IMR-90 (cell line): ENCODE measurements at regions not wholly inside any gene's neighbourhood (a gene's known extent, or its start where the extent isn't known, plus 50 kb on each side); places are given as distances from the start of the nearest gene placed in this dataset.
A peak's percentile ranks its signal among the peaks of the same experiment; 100 is the strongest.

Experiments
- ATAC-seq: fragments of 200-7000 bp; cut with Tn5 transposase; 2 replicates; pipeline ENCODE4 v1.9.1; 2020; ENCODE audit warnings: low read depth, mild to moderate bottlenecking, moderate library complexity
- BruUV-seq: library from RNA; stranded (reverse); fragments of 400-500 nt; replicated peaks from 2 replicates; lab custom pipeline; 2021; lab: Mats Ljungman, UMichigan
- CTCF ChIA-PET: fragments of 300-600 bp; formaldehyde crosslinking; extraction: SDS; loops from one replicate; lab custom pipeline; 2021; ENCODE audit warnings: antibody characterized with exemption; lab: Yijun Ruan, JAX
- POLR2A ChIA-PET: fragments of 300-600 bp; sonication (Branson Sonifier 250); formaldehyde crosslinking; loops from one replicate; lab custom pipeline; 2022; ENCODE audit warnings: antibody characterized with exemption; ENCODE audit not compliant: unreplicated experiment; lab: Charles Lee
- DNase-seq: peaks from one replicate; pipeline ENCODE4 v3.0.0; 2013
- H2AFZ ChIP-seq: replicated peaks from 2 replicates; pipeline ENCODE3; 2013; ENCODE audit warnings: low read length, mild to moderate bottlenecking; ENCODE audit not compliant: poor library complexity
- H2AK5ac ChIP-seq: 2 replicates; pipeline ENCODE4 v1.6.1; 2013; ENCODE audit warnings: low read depth, low read length, inconsistent platforms
- H2AK9ac ChIP-seq: replicated peaks from 2 replicates; pipeline ENCODE3; 2013; ENCODE audit warnings: mild to moderate bottlenecking, low read depth, low read length, moderate library complexity; ENCODE audit not compliant: poor library complexity
- H2BK120ac ChIP-seq: 2 replicates; pipeline ENCODE4 v1.6.1; 2013; ENCODE audit warnings: low read depth, low read length, inconsistent platforms
- H2BK15ac ChIP-seq: 3 replicates; pipeline ENCODE4 v1.6.1; 2013; ENCODE audit warnings: low read depth, low read length, inconsistent platforms
- H2BK20ac ChIP-seq: 2 replicates; pipeline ENCODE4 v1.6.1; 2013; ENCODE audit warnings: low read depth, mild to moderate bottlenecking, inconsistent platforms, low read length, moderate library complexity
- H2BK5ac ChIP-seq: 2 replicates; pipeline ENCODE4 v1.6.1; 2013; ENCODE audit warnings: mild to moderate bottlenecking, low read depth, low read length, inconsistent platforms; ENCODE audit not compliant: poor library complexity, severe bottlenecking
- H3K14ac ChIP-seq: replicated peaks from 2 replicates; pipeline ENCODE4 v1.6.1; 2013; ENCODE audit warnings: low read depth, low read length, inconsistent platforms
- H3K18ac ChIP-seq: 2 replicates; pipeline ENCODE4 v1.6.1; 2013; ENCODE audit warnings: low read depth, low read length, control low read depth
- H3K23ac ChIP-seq: 2 replicates; pipeline ENCODE4 v1.6.1; 2013; ENCODE audit warnings: low read depth, low read length, inconsistent platforms
- H3K27ac ChIP-seq: 2 replicates; pipeline ENCODE4 v1.5.1; 2013; ENCODE audit warnings: mild to moderate bottlenecking, control low read depth, low read length; ENCODE audit not compliant: insufficient read depth
- H3K27me3 ChIP-seq: 2 replicates; pipeline ENCODE4 v1.6.1; 2013; ENCODE audit warnings: low read length; ENCODE audit not compliant: control insufficient read depth, insufficient read depth
- H3K36me3 ChIP-seq: 2 replicates; pipeline ENCODE4 v1.6.1; 2013; ENCODE audit warnings: low read length, mixed read lengths; ENCODE audit not compliant: control insufficient read depth, insufficient read depth
- H3K4ac ChIP-seq: 2 replicates; pipeline ENCODE4 v1.6.1; 2013; ENCODE audit warnings: low read depth, low read length, inconsistent platforms
- H3K4me1 ChIP-seq: 2 replicates; pipeline ENCODE4 v1.6.1; 2013; ENCODE audit warnings: low read length, mixed read lengths; ENCODE audit not compliant: control insufficient read depth, insufficient read depth
- H3K4me2 ChIP-seq: 2 replicates; pipeline ENCODE4 v1.6.1; 2013; ENCODE audit warnings: low read depth, mild to moderate bottlenecking, control low read depth, low read length, moderate library complexity
- H3K4me3 ChIP-seq: 2 replicates; pipeline ENCODE4 v1.5.1; 2013; ENCODE audit warnings: low read depth, mild to moderate bottlenecking, control low read depth, low read length, moderate library complexity; ENCODE audit not compliant: insufficient read depth
- H3K56ac ChIP-seq: 2 replicates; pipeline ENCODE4 v1.6.1; 2013; ENCODE audit warnings: low read length, inconsistent platforms; ENCODE audit not compliant: insufficient read depth; ENCODE audit errors: extremely low read depth
- H3K79me1 ChIP-seq, 2 experiments: 2 replicates each; pipeline ENCODE4 v1.6.1; 2013; ENCODE audit warnings: low read length in 2 of 2, inconsistent platforms in 1 of 2, low read depth in 1 of 2
- H3K9ac ChIP-seq: 2 replicates; pipeline ENCODE4 v1.6.1; 2013; ENCODE audit warnings: low read depth, low read length, control low read depth
- H3K9me1 ChIP-seq: 2 replicates; pipeline ENCODE4 v1.6.1; 2013; ENCODE audit warnings: low read length, inconsistent platforms; ENCODE audit not compliant: insufficient read depth
- H3K9me3 ChIP-seq: 2 replicates; pipeline ENCODE4 v1.6.1; 2013; ENCODE audit warnings: low read length; ENCODE audit not compliant: control insufficient read depth, insufficient read depth
- H4K20me1 ChIP-seq: 2 replicates; pipeline ENCODE4 v1.6.1; 2013; ENCODE audit warnings: low read length, inconsistent platforms; ENCODE audit not compliant: insufficient read depth
- H4K5ac ChIP-seq: 2 replicates; pipeline ENCODE4 v1.6.1; 2013; ENCODE audit warnings: mild to moderate bottlenecking, low read depth, low read length, control low read depth
- H4K8ac ChIP-seq, 2 experiments: 2 replicates each; pipeline ENCODE4 v1.6.1; 2013; ENCODE audit warnings: low read depth in 2 of 2, low read length in 2 of 2, control low read depth in 1 of 2, inconsistent platforms in 1 of 2
- H4K91ac ChIP-seq: 2 replicates; pipeline ENCODE4 v1.6.1; 2013; ENCODE audit warnings: low read depth, low read length, inconsistent platforms; ENCODE audit not compliant: insufficient read depth
- MAFK ChIP-seq: IDR thresholded peaks from 2 replicates; pipeline ENCODE4 v1.6.1; 2012; ENCODE audit warnings: low read depth, low read length, improper control_type of control experiment
- WGBS, 2 experiments: methylation state at CpG; one replicate each; pipeline versions ENCODE4 v1.1.5 to v1.1.7; 2013; ENCODE audit warnings: missing lambda C conversion rate in 2 of 2; ENCODE audit not compliant: insufficient read length in 1 of 2; ENCODE audit errors: extremely low coverage in 2 of 2; 5-methylcytosine and 5-hydroxymethylcytosine counted together
- dilution Hi-C: fragments of 300-500 bp; cut with HindIII; formaldehyde crosslinking; loops from one replicate; pipeline ENCODE4 v1.14.3; 2018; ENCODE audit warnings: low sequenced_read_pairs; ENCODE audit not compliant: unreplicated experiment
- in situ Hi-C: fragments of 300-500 bp; cut with MboI; formaldehyde crosslinking; loops from 3 replicates; pipeline ENCODE4 v1.14.3; 2019; ENCODE audit warnings: low sequenced_read_pairs, inconsistent platforms, mixed read lengths
- intact Hi-C: fragments of 100-400 bp; cut with micrococcal nuclease; formaldehyde crosslinking; loops from 2 replicates; pipeline ENCODE4 v1.10.0; 2022
- TF ChIP-seq, protein P1 (sequence below): conservative IDR thresholded peaks from 2 replicates; pipeline ENCODE4 v1.5.1; 2012; ENCODE audit warnings: mild to moderate bottlenecking, low read depth, low read length, improper control_type of control experiment

DNA sequence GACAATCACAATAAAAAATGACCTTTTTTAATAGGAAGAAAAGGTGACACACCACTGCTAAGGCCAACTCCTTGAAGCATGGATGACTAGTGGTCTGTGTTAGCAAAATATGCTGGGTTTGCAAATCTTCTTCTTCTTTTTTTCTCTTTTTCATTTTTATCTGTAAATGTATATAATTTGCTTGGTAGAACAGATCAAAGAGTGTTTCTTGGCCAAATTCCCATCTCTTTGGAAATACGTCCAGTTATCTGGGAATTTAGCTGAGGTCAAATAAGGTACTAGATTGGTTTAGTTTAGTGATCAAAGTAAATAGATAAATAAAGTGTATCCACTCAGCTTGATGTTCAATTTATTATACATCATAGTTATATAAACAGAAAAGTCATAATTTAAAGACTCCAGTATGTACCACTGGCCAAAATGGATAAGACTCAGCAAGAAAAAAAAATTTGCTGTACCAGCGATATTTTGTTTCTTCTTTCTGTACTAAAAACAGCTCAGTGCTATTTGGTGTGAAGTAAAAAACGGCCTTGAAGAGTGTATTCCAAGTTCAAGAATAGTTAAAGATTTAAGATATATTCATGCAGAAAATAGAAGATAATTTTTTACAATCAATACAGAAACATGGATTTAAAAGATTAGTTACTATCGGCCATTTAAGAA, 738.6 kb upstream of the PIK3C3 start:
- Histone ChIP-seq H4K20me1 (no peaks in the 10 kb centered on the region), H2BK5ac (no peak overlapping the region), H2AFZ (no peak overlapping the region), H2BK20ac (no peak overlapping the region), H3K14ac (no peak overlapping the region), H3K36me3 (no peaks in the 10 kb centered on the region), H2BK120ac (no peak overlapping the region), H3K9me1 (no peaks in the 10 kb centered on the region), H3K56ac (no peak overlapping the region), H3K9me3 (no peaks in the 10 kb centered on the region), H3K27ac (no peak overlapping the region), H3K4me1 (no peaks in the 10 kb centered on the region), H3K4ac (no peak overlapping the region), H2AK9ac (no peak overlapping the region), H2BK15ac (no peak overlapping the region), H3K23ac (no peak overlapping the region), H4K91ac (no peak overlapping the region), H3K4me2 (no peak overlapping the region), H2AK5ac (no peak overlapping the region), H4K5ac (no peak overlapping the region), H3K9ac (no peak overlapping the region), H3K27me3 (no peaks in the 10 kb centered on the region), H4K8ac (no peak overlapping the region), H3K4me3 (no peak overlapping the region), H3K79me1 (no peaks in the 10 kb centered on the region), H3K18ac (no peak overlapping the region)
- no peak for ATAC-seq
- no CpG with 5 or more reads among the region's 4 CpGs for WGBS, 2 experiments
- in situ Hi-C loops (no loop called here), intact Hi-C loops (no loop called here), dilution Hi-C loops (no loop called here)
- no peak for DNase-seq
- peak; percentile 57 for TF ChIP-seq MAFK
- TF ChIP-seq, protein P1, sequence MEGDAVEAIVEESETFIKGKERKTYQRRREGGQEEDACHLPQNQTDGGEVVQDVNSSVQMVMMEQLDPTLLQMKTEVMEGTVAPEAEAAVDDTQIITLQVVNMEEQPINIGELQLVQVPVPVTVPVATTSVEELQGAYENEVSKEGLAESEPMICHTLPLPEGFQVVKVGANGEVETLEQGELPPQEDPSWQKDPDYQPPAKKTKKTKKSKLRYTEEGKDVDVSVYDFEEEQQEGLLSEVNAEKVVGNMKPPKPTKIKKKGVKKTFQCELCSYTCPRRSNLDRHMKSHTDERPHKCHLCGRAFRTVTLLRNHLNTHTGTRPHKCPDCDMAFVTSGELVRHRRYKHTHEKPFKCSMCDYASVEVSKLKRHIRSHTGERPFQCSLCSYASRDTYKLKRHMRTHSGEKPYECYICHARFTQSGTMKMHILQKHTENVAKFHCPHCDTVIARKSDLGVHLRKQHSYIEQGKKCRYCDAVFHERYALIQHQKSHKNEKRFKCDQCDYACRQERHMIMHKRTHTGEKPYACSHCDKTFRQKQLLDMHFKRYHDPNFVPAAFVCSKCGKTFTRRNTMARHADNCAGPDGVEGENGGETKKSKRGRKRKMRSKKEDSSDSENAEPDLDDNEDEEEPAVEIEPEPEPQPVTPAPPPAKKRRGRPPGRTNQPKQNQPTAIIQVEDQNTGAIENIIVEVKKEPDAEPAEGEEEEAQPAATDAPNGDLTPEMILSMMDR, result no peak
- ChIA-PET POLR2A (no interaction called here), CTCF (no interaction called here)
- no TSS peak for BruUV-seq
